Epidermal melanocyte (primary cell): ENCODE measurements at regions not wholly inside any gene's neighbourhood (a gene's known extent, or its start where the extent isn't known, plus 50 kb on each side); places are given as distances from the start of the nearest gene placed in this dataset.

ENCODE experiments used
- DNase-seq: peaks from one replicate; pipeline ENCODE4 v3.0.0; 2011; ENCODE audit warnings: low spot score; ENCODE audit not compliant: insufficient read length

DNA sequence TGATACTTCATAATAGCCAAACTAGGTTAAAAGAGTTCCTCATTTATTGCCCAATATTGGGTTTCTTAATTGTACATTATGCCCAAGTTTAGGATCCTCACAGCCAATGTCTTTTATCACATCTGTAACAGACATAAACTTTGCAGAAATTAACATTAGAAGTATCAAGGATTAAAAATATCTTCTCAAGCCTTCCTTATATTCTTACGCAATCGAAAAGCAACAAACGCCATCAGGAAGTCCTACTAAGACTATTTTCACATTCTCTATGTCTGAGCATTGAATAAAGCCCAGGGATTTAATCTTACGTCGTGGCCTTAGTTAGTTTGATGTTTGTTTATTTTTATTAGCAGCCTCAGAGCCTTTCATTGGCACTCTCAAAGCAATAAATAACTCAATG, 1660.4 kb upstream of the MIR17HG start:
- DNase-seq, result no peak

DNA sequence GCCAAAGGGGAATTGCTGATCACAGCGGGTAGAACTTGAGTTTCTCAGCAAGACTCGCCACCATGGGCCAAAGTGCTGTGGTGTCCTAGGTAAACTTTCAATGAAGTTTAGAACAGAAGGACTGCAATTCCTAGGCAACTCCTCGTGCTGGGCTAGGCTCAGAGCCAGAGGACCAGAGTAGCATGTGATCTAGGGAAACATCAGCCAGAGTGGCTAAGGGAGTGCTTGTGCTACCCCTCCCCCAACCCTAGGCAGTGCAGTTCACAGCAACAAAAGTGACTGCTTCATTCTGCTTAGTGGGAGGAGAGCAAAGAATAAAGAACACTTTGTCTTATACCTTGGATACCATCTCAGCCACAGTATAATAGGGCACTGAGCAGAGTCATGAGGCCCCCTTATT, 1658.6 kb upstream of the MIR17HG start:
- DNase-seq, result no peak

DNA sequence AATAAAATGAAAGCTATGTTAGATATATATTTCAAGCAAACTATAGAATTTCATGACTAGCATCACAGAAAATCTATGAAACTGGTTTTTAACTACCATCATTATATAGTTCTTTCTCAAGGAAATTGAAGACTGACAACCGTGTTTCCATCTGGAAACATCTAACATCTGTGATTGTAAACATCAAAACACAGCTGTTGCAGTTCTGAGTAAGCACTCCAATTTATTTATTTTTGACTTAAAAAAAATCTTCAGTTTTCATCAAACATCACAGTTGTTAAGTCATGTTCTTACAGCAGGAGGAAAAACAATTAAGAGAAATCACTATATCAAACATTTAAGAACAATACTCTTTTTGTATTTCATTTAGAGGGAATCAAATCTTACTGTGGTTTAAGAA, 1653.0 kb upstream of the MIR17HG start:
- no peak for DNase-seq

DNA sequence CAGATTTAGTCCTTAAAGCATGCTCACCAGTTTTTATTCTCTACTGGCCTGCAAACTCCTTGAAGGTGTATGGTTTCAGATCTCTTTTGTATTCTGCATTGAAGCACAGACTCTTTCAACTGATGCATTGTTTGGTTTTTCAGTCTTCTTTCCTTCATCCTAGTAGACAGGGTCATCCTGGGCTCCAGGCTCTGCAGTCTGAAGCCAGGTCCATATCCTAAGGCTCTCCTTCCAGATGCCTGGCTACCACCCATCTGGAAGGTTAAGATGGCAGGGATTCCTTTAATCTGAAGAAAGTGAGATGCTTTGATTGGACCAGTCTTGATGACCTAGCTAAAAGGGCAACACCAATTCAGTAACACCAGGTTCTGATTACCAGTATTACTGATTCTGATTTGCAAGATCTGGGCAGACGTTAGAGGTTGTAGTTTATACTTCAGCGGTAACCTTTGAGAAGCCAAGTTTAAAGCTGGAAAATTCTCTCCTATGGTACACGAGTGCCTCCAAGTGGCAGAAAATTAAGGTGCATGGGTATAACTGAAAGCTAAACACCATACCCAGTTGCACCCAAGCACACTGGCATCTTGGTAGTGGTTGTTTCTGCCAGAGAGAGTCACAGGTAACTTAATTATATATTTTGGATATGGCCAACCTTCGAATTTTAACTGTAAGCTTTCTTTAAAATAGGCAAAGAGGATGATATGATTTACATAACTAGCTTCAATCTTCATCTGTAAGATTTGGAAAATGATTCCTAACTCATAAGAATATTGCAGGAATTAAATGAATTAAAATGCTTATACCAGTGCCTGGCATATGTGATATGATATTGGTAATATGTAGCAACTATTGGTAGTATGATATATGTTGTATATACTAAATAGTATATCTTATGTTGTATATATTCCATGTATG, 1651.9 kb upstream of the MIR17HG start:
- no peak for DNase-seq

DNA sequence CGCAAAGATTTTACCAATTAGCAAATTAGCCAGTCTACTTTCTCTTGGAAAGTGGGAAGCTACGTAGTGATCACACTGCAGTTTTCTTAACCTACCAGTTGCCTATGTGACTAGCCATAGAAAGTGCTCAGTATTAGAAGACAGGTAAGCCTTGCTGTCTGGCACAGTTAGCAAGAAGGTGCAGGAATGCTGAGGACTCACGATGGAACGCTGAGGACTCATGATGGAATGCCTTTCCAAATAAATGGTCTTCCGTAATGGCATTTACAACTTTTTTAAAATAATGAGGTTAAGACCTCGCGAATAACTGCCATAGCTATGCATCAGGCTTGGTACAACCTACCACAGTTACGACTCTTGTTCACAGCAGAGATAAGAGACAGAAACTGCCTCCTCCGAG, 1645.6 kb upstream of the MIR17HG start:
- no peak for DNase-seq

DNA sequence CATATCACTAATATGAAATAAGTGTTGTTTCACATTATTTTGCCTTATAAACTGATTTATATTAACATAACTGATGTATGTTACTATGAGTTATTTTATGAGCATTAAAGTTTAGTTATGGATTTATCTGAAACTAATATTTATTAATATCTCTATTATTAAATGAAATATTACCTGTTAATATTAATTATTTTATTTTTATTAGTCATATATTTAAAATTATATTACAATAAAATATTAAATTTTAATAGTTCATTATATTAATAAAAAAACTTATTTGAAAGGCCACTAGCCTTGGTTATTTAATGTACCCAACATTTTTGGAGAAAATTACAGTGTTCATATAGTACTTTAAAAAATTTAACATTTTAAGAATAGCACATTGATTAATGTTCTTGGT, 1643.4 kb upstream of the MIR17HG start:
- DNase-seq, result no peak

DNA sequence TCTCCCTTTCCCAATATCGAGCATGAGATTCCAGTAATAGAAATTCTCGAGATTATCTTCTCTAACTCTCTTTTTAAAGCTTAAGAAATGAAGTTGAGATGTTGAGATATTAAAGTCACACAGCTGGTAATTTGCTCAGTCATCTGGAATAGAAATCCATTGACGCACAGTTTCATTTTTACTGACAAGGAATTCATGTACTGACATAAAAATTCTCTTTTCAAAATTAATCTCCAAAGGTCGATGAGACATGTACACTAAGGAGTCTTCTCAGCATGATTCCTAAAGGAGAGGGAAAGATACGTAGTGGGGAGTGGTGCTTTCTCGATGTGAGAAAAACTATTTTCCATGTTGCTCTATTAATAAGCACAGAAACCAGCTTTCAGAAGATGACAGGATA, 1639.5 kb upstream of the MIR17HG start:
- DNase-seq, result no peak

DNA sequence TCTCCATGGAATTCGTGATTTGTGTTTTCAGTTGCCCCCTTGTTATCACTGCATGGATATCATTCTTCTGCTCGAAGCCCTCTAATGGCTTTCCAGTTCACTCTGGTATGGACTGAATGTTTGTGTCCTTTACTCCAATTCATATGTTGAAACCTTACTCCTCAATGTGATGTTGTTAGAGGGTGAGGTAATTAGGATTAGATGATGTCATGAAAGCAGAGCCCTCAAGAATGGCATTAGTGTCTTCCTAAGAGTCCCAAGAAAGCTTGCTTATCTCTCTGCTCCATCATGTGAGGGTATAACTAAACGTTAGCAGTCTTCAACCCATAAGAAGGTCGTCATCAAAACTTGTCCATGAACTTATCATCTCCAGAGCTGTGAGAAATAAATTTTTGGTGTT, 1626.3 kb upstream of the MIR17HG start:
- DNase-seq, result no peak

DNA sequence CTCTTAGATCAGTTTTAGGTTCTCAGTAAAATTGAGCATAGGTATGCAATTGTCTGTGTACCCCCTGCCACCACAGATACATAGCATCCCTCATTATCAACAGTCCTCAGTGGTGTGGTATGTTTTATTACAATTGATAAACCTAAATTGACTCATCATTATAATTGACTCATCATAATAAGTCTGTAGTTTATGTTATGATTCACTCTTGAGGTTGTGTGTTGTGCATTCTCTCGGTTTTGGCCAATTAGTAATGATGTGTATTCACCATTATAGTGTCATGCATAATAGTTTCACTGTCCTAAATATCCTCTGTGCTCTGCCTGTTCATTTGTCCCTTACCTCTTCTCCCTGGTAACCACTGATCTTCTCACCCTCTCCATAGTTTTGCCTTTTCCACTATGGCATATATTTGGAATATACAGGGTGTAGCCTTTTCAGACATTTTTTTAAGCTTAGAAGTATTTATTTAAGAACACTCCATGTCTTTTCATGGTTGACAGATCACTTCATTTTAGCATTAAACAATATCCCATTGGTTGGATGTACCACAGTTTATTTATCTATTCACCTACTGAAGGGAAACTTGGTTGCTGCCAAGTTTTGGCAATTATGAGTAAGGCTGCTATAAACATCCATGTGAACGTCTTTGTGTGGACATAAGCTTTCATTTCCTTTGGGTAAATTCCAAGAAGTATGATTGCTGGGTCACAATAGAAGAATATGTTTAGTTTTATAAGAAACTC, 1620.6 kb upstream of the MIR17HG start:
- no peak for DNase-seq

DNA sequence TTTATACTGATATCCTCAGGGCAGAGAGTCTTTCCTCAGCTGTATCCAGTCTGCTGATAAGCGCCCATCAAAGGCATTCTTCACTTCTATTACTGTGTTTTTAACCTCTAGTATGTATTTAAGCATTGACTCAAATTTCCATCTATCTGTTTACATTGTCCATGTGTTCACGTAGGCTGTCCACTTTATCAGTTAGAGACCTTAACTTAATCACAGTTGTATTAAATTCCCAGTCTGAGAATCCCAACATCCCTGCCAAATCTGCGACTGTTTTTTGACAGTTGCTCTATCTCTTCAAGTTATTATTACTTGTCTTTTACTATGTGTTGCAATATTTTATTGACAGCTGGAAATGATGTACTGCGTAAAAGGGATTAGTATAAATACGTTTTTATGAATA, 1613.7 kb upstream of the MIR17HG start:
- no peak for DNase-seq

DNA sequence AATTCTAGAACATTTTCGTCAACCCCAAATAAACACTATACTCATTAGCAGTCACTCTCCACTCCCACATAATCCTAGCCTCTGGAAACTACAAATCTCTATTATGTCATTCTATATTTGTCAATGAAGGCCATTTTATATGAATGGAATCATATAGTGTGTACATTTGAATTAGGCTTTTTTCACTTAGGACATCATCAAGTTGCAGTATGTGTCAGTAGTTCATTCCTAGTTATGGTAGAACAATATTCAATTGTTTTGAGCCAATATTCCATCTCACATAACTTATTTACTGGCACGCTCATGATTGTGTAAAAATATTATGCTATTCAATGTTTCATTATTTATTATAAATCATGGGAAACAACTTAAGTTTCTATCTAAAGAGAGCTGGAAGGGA, 1610.4 kb upstream of the MIR17HG start:
- DNase-seq, result no peak

DNA sequence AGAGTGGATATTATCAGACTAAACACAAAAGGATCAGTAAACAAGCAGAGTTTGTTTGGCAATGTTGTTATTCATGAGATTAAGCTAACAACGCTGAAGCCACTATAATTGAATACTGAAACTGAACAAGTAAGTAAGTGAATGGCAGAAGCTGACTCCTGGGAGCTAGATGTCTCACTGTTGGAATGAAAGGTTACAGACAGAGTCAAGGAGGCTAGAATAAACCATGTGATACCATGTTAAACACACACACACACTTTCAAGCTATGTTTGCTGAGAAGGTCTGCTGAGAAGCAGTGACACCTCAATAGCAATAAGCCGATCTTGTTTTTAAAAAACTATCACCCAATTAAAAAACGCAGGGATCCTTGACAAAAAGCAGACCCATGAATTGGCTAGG, 1609.4 kb upstream of the MIR17HG start:
- no peak for DNase-seq

DNA sequence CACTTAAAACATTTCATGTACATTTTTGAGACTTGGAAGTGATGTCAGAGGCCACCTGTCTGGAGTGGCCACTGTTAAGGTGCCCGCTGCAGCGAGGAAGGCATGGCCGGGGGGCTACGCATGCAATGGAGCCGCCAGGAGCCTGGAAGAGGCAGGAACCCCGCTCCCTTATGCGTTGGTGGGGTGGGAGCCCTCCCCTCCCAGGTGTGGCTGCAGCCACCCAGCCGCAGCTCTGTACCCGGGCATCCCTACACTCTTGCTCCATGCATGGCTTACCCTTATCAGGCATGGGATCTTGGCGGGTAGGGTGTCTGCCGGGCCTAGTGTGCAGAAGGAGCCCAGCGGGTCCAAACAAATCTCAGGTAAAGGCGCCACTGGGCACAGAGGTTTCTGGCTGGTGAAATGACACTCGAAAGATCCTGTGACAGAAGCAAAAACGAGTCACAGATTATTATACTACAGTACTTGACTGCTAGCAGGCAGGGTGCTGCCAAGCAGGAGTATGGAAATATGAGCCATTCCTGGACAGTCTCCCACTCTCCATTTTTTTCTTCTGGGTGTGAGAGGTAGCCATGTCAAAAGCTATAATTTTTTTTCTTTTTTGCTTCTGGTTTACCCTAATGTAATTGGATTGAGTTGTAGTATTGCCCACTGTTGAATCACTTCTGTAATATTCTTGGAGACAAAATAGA, 1606.3 kb upstream of the MIR17HG start:
- no peak for DNase-seq

DNA sequence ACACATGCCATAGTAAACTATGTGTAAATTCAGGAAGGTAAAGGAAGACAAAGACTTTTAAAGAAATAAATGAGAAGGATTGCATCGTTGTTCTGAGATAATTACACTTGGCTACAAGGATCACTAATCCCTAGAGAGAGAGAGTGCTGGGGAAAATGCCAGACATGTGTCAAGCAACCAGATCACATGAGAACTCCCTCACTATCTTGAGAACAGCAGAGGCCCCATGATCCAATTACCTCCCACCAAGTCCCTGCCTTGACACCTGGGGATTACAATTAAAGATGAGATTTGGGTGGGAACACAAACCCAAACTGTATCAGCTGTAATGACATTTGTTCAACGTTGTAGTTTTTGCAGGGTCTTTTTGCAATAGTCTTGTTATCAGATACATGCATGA, 1600.9 kb upstream of the MIR17HG start:
- DNase-seq, result no peak

DNA sequence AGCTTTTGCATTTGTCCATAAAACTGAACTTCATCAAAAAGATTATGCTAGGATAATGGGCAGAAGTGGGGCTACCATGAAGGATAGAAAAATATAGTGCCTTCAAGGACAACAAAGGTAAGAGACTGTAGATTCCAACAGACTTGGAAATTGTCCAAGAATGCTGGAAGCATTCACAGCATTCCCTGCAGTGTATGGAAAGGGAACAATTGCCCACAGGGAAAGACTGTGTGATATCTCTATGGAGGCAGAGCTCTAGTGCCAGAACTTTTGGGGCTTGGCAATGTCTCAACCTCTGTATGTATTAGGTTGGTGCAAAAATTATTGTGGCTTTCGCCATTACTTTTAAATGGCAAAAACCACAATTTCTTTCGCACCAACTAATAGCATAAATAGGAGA, 1598.8 kb upstream of the MIR17HG start:
- no peak for DNase-seq

DNA sequence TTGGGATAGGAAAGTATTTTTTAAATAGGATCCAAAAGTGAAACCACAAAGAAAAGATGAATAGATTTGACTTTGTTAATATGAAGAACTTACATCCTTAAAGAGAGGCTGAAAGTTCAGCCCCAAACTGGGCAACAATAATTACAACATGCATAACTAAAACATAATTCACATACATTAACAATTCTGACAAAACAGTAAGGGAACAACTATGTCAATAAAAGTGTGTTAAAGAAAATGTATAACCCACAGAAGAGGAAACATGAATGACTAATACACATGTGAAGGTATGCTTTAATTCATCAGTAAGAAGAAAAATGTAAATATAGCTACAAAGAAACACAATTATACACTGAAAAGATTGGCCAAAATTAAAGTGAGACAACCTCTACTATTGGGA, 1597.6 kb upstream of the MIR17HG start:
- no peak for DNase-seq

DNA sequence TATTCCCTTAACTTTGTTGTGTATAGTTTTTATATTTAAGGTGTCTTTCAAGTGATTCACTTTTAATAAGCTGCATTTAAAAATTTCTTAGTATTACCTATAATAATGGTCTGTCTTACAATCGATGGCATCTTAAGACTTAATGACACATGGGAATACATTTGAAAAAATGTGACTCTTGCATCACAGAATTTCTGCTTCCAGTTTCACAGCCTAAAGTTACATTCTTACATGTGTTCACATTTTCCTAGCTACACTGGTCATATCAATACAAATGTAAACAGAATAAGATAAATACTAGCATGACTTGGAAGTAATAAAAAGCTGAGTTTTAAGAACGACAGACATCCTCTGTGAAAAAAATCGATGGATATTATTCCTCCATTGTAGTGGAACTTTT, 1597.1 kb upstream of the MIR17HG start:
- DNase-seq, result no peak

DNA sequence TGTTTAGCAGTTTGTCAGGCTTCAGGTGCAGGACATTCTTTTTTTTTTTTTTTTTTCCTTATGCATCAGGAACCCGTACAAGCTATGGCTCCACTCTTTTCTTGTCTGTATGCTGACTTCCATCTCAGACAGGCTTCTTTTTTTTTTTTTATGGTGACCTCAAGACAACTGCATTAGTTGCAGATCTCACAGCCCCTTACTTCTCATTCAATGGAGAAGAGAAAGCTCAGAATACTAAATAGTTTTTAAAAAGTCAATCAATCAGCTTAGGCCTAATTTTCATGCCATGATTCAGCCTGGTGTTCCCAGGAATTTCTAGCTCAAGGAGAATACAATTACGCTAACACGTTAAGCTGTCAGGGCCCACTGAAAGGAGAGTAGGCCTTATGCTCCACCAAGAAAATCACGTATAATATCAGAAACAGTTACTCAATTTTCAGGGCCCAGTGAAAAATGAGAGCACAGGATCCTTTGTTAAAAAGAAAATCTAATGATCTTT, 1596.0 kb upstream of the MIR17HG start:
- DNase-seq, result no peak

DNA sequence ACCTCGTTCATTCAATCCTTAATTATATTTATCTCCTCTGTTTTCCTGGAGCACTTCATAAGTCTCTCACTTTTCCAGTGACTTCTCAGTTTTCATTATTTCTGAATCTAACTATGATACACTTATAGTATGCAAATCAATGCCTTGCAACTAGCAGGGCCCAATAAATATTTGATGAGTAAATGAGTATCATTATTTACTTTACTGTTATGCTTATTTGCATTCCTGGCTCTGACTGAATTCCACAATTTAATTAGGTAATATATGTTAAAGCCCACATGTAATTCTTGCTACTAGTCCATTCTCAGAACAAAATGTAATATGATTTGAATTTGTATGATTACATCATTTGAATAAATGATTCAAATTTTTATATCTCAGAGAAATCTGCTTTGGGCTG, 1595.1 kb upstream of the MIR17HG start:
- DNase-seq, result no peak

DNA sequence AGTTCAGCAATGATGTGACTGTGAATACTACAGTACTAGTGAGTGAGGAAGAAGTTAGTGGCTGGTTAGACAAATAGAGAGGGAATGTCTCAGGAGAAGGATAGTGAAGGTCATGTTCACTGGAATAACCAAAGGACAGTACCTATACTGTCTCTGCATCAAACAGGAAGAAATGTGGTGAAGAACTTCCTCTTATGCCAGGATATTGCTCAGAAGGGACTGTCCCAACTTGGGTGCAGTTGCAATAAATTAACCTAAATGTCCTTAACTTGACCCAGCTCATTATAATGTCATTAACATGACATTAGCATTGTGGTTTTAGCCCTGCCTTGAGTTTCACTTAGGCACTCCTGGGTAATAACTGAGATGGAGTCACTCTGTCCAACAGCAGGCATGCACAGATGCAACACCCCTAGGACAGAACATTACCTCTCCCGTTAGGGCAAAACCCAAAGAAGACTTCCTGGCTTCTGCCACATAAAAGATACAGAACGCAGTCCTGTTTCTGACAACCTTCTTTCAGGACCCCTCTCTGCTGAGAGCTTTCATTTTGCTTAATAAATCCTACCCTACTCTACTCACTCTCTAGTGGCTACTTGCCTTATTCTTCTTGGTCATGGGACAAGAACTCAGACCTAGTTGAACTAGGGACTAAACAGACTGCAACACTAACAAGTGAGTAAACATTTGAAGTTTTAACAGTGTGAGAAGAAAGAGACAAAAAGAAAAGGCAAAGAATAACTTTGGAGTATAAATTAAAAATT, 1591.6 kb upstream of the MIR17HG start:
- no peak for DNase-seq

DNA sequence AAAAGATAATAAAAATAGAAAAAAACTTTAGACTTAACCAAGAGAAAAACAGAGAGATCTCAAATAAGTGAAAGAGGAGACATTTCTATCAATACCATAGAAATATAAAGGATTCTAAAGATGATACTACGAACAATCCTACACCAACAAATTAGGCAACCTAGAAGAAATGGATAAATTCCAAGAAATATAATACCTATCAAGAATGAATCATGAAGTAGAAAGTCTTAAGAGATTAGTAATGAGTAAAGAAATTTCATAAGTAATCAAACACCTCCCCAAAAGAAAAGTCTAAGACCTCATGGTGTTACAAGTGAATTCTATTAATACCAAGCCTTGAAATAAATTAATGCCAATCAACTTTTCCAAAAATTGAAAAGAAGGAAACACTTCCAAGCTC, 1584.5 kb upstream of the MIR17HG start:
- no peak for DNase-seq
